Astrocyte (in vitro differentiated cells and primary cell): ENCODE measurements at regions not wholly inside any gene's neighbourhood (a gene's known extent, or its start where the extent isn't known, plus 50 kb on each side); places are given as distances from the start of the nearest gene placed in this dataset.

Experiments
- EZH2 ChIP-seq: IDR thresholded peaks from 2 replicates; pipeline ENCODE4 v1.6.1; 2012; ENCODE audit warnings: mild to moderate bottlenecking, low read length, inconsistent platforms; ENCODE audit not compliant: insufficient read depth
- TF ChIP-seq, protein P1 (sequence below): IDR thresholded peaks from 2 replicates; pipeline ENCODE4 v1.5.1; 2011; ENCODE audit warnings: low read depth, mild to moderate bottlenecking, inconsistent platforms, low read length, moderate library complexity; ENCODE audit not compliant: insufficient read depth

DNA sequence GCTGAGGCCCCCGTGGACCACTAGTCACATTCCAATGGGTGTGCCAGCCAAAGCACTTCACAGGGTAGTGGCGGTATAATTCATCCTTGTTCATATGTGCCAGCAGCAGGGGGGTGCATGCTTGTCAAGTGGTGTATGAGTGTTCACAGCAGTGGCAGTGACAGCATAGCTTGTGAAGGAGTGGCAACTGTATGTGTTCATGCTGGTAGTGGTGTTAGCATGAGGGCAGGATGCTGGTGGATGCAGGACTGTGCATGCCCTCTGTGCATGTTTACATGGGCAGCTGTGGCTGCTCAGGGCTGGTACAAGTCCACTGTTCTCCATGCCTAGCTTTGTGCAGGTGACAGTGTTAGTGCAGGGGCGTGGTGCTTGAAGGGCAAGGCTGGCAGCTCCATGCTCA is 253.4 kb upstream of the DMAC1 start:
- TF ChIP-seq EZH2: no peak
- TF ChIP-seq, protein P1, sequence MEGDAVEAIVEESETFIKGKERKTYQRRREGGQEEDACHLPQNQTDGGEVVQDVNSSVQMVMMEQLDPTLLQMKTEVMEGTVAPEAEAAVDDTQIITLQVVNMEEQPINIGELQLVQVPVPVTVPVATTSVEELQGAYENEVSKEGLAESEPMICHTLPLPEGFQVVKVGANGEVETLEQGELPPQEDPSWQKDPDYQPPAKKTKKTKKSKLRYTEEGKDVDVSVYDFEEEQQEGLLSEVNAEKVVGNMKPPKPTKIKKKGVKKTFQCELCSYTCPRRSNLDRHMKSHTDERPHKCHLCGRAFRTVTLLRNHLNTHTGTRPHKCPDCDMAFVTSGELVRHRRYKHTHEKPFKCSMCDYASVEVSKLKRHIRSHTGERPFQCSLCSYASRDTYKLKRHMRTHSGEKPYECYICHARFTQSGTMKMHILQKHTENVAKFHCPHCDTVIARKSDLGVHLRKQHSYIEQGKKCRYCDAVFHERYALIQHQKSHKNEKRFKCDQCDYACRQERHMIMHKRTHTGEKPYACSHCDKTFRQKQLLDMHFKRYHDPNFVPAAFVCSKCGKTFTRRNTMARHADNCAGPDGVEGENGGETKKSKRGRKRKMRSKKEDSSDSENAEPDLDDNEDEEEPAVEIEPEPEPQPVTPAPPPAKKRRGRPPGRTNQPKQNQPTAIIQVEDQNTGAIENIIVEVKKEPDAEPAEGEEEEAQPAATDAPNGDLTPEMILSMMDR: no peak
